A549 (cell line): ENCODE measurements at regions not wholly inside any gene's neighbourhood (a gene's known extent, or its start where the extent isn't known, plus 50 kb on each side); places are given as distances from the start of the nearest gene placed in this dataset.

Experiments used
- ATAC-seq, 2 experiments: fragments of 200-7000 bp in 1 of 2; fragments of >200 bp in 1 of 2; cut with Nextera tagmentation in 1 of 2; cut with Tn5 transposase in 1 of 2; 3 replicates each; pipeline versions ENCODE4 v1.8.0 to v1.9.1; 2018 to 2020; ENCODE audit warnings: mild to moderate bottlenecking in 1 of 2, moderate library complexity in 1 of 2
- CTCF ChIA-PET: fragments of 300-600 bp; sonication (Branson Sonifier 250); formaldehyde crosslinking; extraction: SDS; loops from one replicate; lab custom pipeline; 2021; ENCODE audit warnings: antibody characterized with exemption, inconsistent platforms; lab: Yijun Ruan, JAX
- POLR2A ChIA-PET: fragments of 350-600 bp; formaldehyde crosslinking; extraction: SDS; loops from one replicate; lab custom pipeline; 2021; ENCODE audit warnings: antibody characterized with exemption, inconsistent platforms; lab: Yijun Ruan, JAX
- DNase-seq, 2 experiments: peaks; one replicate each; pipeline versions ENCODE4 v3.0.0 to v3.0.0-alpha.2; 2011 to 2016; ENCODE audit warnings: low read depth in 1 of 2, low spot score in 1 of 2
- FAIRE-seq: peaks from 2 replicates; lab custom pipeline; 2011; peaks lifted over from hg19 to GRCh38; lab: Jason Lieb, UNC
- H3K27ac ChIP-seq, 2 experiments: fragments of >200 bp; sonication (Bioruptor Twin); formaldehyde crosslinking; 3 replicates each; pipeline ENCODE4 v1.5.1; 2016 to 2017
- H3K4me1 ChIP-seq: fragments of >200 bp; sonication (Bioruptor Twin); formaldehyde crosslinking; 3 replicates; pipeline ENCODE4 v1.6.1; 2016
- H3K4me2 ChIP-seq: fragments of >200 bp; sonication (Bioruptor Twin); formaldehyde crosslinking; 3 replicates; pipeline ENCODE4 v1.6.1; 2016
- H3K4me3 ChIP-seq: fragments of >200 bp; sonication (Bioruptor Twin); formaldehyde crosslinking; 3 replicates; pipeline ENCODE4 v1.5.1; 2016
- H3K9me3 ChIP-seq: fragments of >200 bp; sonication (Bioruptor Twin); formaldehyde crosslinking; 3 replicates; pipeline ENCODE4 v1.6.1; 2016
- CBX8 ChIP-seq: fragments of 200-600 bp; sonication (generic); IDR thresholded peaks from 2 replicates; pipeline ENCODE4 v1.6.1; 2016
- E2F6 ChIP-seq: IDR thresholded peaks from 2 replicates; pipeline ENCODE4 v1.6.1; 2012; ENCODE audit warnings: low read depth, borderline replicate concordance
- EHMT2 ChIP-seq: fragments of 200-600 bp; sonication (generic); IDR thresholded peaks from 2 replicates; pipeline ENCODE4 v1.6.1; 2016; ENCODE audit warnings: antibody characterized with exemption, low read depth, mild to moderate bottlenecking, moderate library complexity
- ESRRA ChIP-seq: fragments of 150-350 bp; IDR thresholded peaks from 2 replicates; pipeline ENCODE4 v1.6.1; 2014; ENCODE audit warnings: mild to moderate bottlenecking, low read length, borderline replicate concordance
- FOSB ChIP-seq: fragments of 250-450 bp; sonication (Bioruptor Pico); IDR thresholded peaks from 2 replicates; pipeline ENCODE4 v1.5.0; 2020; ENCODE audit warnings: mild to moderate bottlenecking, moderate library complexity
- FOSL2 ChIP-seq, 2 experiments: fragments of 450-650 bp in 1 of 2; fragments of >200 bp in 1 of 2; sonication (Bioruptor Twin) in 1 of 2; formaldehyde crosslinking; IDR thresholded peaks; 2 replicates each; pipeline versions ENCODE4 v1.5.0 to v1.6.1; 2016 to 2020; ENCODE audit warnings: mild to moderate bottlenecking in 1 of 2, moderate library complexity in 1 of 2
- GATA3 ChIP-seq: IDR thresholded peaks from 2 replicates; pipeline ENCODE4 v1.6.1; 2012; ENCODE audit warnings: borderline replicate concordance
- HDAC2 ChIP-seq: fragments of 200-600 bp; sonication (generic); IDR thresholded peaks from 2 replicates; pipeline ENCODE4 v1.6.1; 2016
- HOXB5 ChIP-seq: fragments of 250-450 bp; sonication (Bioruptor Pico); IDR thresholded peaks from 2 replicates; pipeline ENCODE4 v1.5.0; 2020; ENCODE audit warnings: mild to moderate bottlenecking, moderate library complexity
- KDM1A ChIP-seq: fragments of 200-600 bp; sonication (generic); IDR thresholded peaks from 2 replicates; pipeline ENCODE4 v1.6.1; 2016; ENCODE audit warnings: low read depth, mild to moderate bottlenecking
- MAFK ChIP-seq: fragments of 450-650 bp; IDR thresholded peaks from 2 replicates; pipeline ENCODE4 v1.6.1; 2014; ENCODE audit not compliant: partially characterized antibody
- MAZ ChIP-seq: fragments of 150-350 bp; IDR thresholded peaks from 2 replicates; pipeline ENCODE4 v1.6.1; 2014; ENCODE audit warnings: antibody characterized with exemption, low read depth, low read length, borderline replicate concordance
- NFE2L2 ChIP-seq: fragments of 150-350 bp; conservative IDR thresholded peaks from 2 replicates; pipeline ENCODE4 v1.6.1; 2014; ENCODE audit warnings: low read length
- PHF8 ChIP-seq: fragments of 200-600 bp; sonication (generic); IDR thresholded peaks from 2 replicates; pipeline ENCODE4 v1.6.1; 2016; ENCODE audit warnings: low read depth, mild to moderate bottlenecking, antibody characterized with exemption, moderate library complexity, borderline replicate concordance
- POLR2AphosphoS2 ChIP-seq: conservative IDR thresholded peaks from 2 replicates; pipeline ENCODE4 v1.6.1; 2012; ENCODE audit warnings: low read length, improper control_type of control experiment, inconsistent platforms
- RARB ChIP-seq: fragments of 250-450 bp; sonication (Bioruptor Pico); IDR thresholded peaks from 2 replicates; pipeline ENCODE4 v1.8.0; 2021; ENCODE audit warnings: mild to moderate bottlenecking, moderate library complexity
- SREBF2 ChIP-seq: fragments of 450-650 bp; IDR thresholded peaks from 2 replicates; pipeline ENCODE4 v1.6.1; 2014; ENCODE audit warnings: mild to moderate bottlenecking, moderate library complexity
- TP53 ChIP-seq: fragments of 250-450 bp; sonication (Bioruptor Pico); IDR thresholded peaks from 2 replicates; pipeline ENCODE4 v1.5.0; 2021; ENCODE audit warnings: mild to moderate bottlenecking, moderate library complexity
- USF2 ChIP-seq: fragments of 450-650 bp; IDR thresholded peaks from 2 replicates; pipeline ENCODE4 v1.6.1; 2014; ENCODE audit warnings: antibody characterized with exemption
- ZC3H11A ChIP-seq: fragments of 450-650 bp; IDR thresholded peaks from 2 replicates; pipeline ENCODE4 v1.6.1; 2014; ENCODE audit warnings: antibody characterized with exemption, mild to moderate bottlenecking
- ZFP36 ChIP-seq: fragments of 450-650 bp; IDR thresholded peaks from 2 replicates; pipeline ENCODE4 v1.6.1; 2014; ENCODE audit warnings: borderline replicate concordance; ENCODE audit not compliant: partially characterized antibody
- ZNF302 ChIP-seq: fragments of 250-450 bp; sonication (Bioruptor Pico); IDR thresholded peaks from 2 replicates; pipeline ENCODE4 v1.9.0; 2021; ENCODE audit warnings: inconsistent platforms, mild to moderate bottlenecking, moderate library complexity
- WGBS: methylation state at CpG from one replicate; pipeline ENCODE4 v1.1.6; 2017; ENCODE audit errors: missing lambda C conversion rate; 5-methylcytosine and 5-hydroxymethylcytosine counted together
- TF ChIP-seq, protein P1 (sequence below): fragments of >200 bp; sonication (Bioruptor Twin); formaldehyde crosslinking; IDR thresholded peaks from 3 replicates; pipeline ENCODE4 v1.5.1; 2016
- TF ChIP-seq, protein P2 (sequence below): IDR thresholded peaks from 2 replicates; pipeline ENCODE4 v1.6.1; 2012

- Histone ChIP-seq H3K9me3 (no peaks in the 10 kb centered on the region), H3K4me1 (peaks cover 34% of the 10 kb centered on the region), H3K27ac (peak overlapping the region in 1 of 2 experiments; percentile 39; a peak in 1 of 6 replicates), H3K4me3 (no peak overlapping the region), H3K4me2 (no peak overlapping the region)
- POLR2A ChIA-PET: no interaction called here
- FAIRE-seq (no peak), DNase-seq (no peak), ATAC-seq (no peak)
- TF ChIP-seq MAFK (peak; percentile 52), NFE2L2 (no peak)
- CTCF ChIA-PET: interaction anchor here (1.2 kb wide), 2 partner anchors 26 to 281 kb away, joined by 3 read pairs; no protein-coding TSS in a partner anchor
- WGBS: 61% methylated on average over 3 of the region's 3 CpGs
Observed at GRCh38 chr22:27459999-27460398, 341.6 kb downstream of the MN1 start.

- no peak for DNase-seq
- peak overlapping the region; percentile 5; the same call in 1 of the 3 replicates for H3K4me2 ChIP-seq
- H3K4me3 ChIP-seq: no peak overlapping the region
- peak overlapping the region in 1 of 2 experiments; percentile 71; a peak in 3 of 6 replicates for H3K27ac ChIP-seq
- H3K9me3 ChIP-seq: no peaks in the 10 kb centered on the region
- no peak for ATAC-seq
- TF ChIP-seq ESRRA: no peak
- TF ChIP-seq CBX8: no peak
- TF ChIP-seq, protein P1, sequence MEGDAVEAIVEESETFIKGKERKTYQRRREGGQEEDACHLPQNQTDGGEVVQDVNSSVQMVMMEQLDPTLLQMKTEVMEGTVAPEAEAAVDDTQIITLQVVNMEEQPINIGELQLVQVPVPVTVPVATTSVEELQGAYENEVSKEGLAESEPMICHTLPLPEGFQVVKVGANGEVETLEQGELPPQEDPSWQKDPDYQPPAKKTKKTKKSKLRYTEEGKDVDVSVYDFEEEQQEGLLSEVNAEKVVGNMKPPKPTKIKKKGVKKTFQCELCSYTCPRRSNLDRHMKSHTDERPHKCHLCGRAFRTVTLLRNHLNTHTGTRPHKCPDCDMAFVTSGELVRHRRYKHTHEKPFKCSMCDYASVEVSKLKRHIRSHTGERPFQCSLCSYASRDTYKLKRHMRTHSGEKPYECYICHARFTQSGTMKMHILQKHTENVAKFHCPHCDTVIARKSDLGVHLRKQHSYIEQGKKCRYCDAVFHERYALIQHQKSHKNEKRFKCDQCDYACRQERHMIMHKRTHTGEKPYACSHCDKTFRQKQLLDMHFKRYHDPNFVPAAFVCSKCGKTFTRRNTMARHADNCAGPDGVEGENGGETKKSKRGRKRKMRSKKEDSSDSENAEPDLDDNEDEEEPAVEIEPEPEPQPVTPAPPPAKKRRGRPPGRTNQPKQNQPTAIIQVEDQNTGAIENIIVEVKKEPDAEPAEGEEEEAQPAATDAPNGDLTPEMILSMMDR: no peak
- TF ChIP-seq TP53: no peak
- TF ChIP-seq FOSB (CRISPR knock-in tag): no peak
- TF ChIP-seq MAZ: no peak
- no peak for TF ChIP-seq RARB (CRISPR knock-in tag)
- no peak for TF ChIP-seq ZFP36
- no peak for TF ChIP-seq ZC3H11A
- TF ChIP-seq GATA3: no peak
- TF ChIP-seq HDAC2: no peak
- no peak for TF ChIP-seq USF2
- no peak for TF ChIP-seq EHMT2
- no peak for TF ChIP-seq MAFK
- no peak for TF ChIP-seq ZNF302 (CRISPR knock-in tag)
- no peak for TF ChIP-seq KDM1A
- no peak for TF ChIP-seq E2F6
- no peak for TF ChIP-seq POLR2AphosphoS2
- no peak for TF ChIP-seq HOXB5 (CRISPR knock-in tag)
- TF ChIP-seq SREBF2: no peak
- FAIRE-seq: no peak
- peaks cover 34% of the 10 kb centered on the region for H3K4me1 ChIP-seq
- WGBS: 81% methylated on average over 6 of the region's 6 CpGs
- ChIA-PET POLR2A (no interaction called here), CTCF (interaction anchor here (1.0 to 1.2 kb wide), 3 partner anchors 12 to 280 kb away, joined by 3 to 5 read pairs (median 3); no protein-coding TSS in a partner anchor)
Observed at GRCh38 chr22:27460591-27461347, 340.8 kb downstream of the MN1 start.

GRCh38 chr22:27461470-27461869, 340.1 kb downstream of the MN1 start:
- Histone ChIP-seq H3K4me1 (peaks cover 31% of the 10 kb centered on the region), H3K4me2 (peak overlapping the region; percentile 5), H3K9me3 (no peaks in the 10 kb centered on the region), H3K27ac (peak overlapping the region; percentile 55 to 71; a peak in 5 of 6 replicates), H3K4me3 (no peak overlapping the region)
- TF ChIP-seq, protein P2, sequence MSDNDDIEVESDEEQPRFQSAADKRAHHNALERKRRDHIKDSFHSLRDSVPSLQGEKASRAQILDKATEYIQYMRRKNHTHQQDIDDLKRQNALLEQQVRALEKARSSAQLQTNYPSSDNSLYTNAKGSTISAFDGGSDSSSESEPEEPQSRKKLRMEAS: peak; percentile 26; the same call in 1 of the 2 replicates
- TF ChIP-seq FOSL2 (IDR thresholded peaks at IDR 0.05) (no peak), FOSL2 (CRISPR knock-in tag; IDR thresholded peaks at IDR 0.05) (peak; percentile 35; the same call in 1 of the 2 replicates), PHF8 (no peak)
- ATAC-seq (peak; percentile 40 to 80; a peak in 3 of 6 replicates), DNase-seq (peak; percentile 40 to 58), FAIRE-seq (no peak)
- POLR2A ChIA-PET: no interaction called here
- WGBS: 0% methylated on average over 2 of the region's 3 CpGs
- CTCF ChIA-PET: interaction anchor here (1.0 to 1.2 kb wide), 2 partner anchors 11 to 280 kb away, joined by 3 to 5 read pairs; no protein-coding TSS in a partner anchor
